Spleen (tissue), 7 donors: ENCODE measurements at regions not wholly inside any gene's neighbourhood (a gene's known extent, or its start where the extent isn't known, plus 50 kb on each side); places are given as distances from the start of the nearest gene placed in this dataset.

ENCODE experiments used
- CTCF ChIP-seq, 11 experiments: fragments of 200-600 bp in 7 of 11; fragments of 450-650 bp in 4 of 11; sonication (generic) in 4 of 11; IDR thresholded peaks in 8 of 11; conservative IDR thresholded peaks in 3 of 11; 1 replicate in 7 of 11; 2 replicates in 4 of 11; pipeline versions ENCODE4 v1.4.0 to v1.8.0; 2016 to 2021; ENCODE audit warnings: antibody characterized with exemption in 11 of 11, inconsistent platforms in 4 of 11, mild to moderate bottlenecking in 1 of 11
- POLR2A ChIP-seq, 3 donors: fragments of 450-650 bp; IDR thresholded peaks; one replicate each; pipeline ENCODE4 v1.5.1; 2017; ENCODE audit warnings: antibody characterized with exemption in 3 of 3, mild to moderate bottlenecking in 1 of 3
- POLR2AphosphoS5 ChIP-seq, 3 donors: sonication (generic); formaldehyde crosslinking; IDR thresholded peaks; one replicate each; pipeline ENCODE4 v1.5.1; 2017; ENCODE audit warnings: antibody characterized with exemption in 3 of 3
- donor health status: DM: no; HTN: no; CAD: no; lungs with moderate emphysema.
- donor health status: DM: no; HTN: no; CAD: no.
- donor health status: DM: no; HTN: no; CAD: no.

- no peak for TF ChIP-seq CTCF (IDR thresholded peaks at IDR 0.05 in 8 of 11, conservative IDR thresholded peaks at IDR 0.05 in 3 of 11)
- no peak for TF ChIP-seq POLR2AphosphoS5 (IDR thresholded peaks at IDR 0.05)
- no peak for TF ChIP-seq POLR2A (IDR thresholded peaks at IDR 0.05)
Observed at GRCh38 chr18:29664278-29665036, 1378.1 kb downstream of the DSC3 start.
